HCT116 (cell line): ENCODE measurements at regions not wholly inside any gene's neighbourhood (a gene's known extent, or its start where the extent isn't known, plus 50 kb on each side); places are given as distances from the start of the nearest gene placed in this dataset.

ENCODE experiments used
- CEBPB ChIP-seq: IDR thresholded peaks from 2 replicates; pipeline ENCODE4 v1.6.1; 2012; ENCODE audit warnings: low read depth
- EZH2 ChIP-seq: fragments of 200-600 bp; sonication (generic); IDR thresholded peaks from 2 replicates; pipeline ENCODE4 v1.6.1; 2017; ENCODE audit warnings: antibody characterized with exemption, mixed run types
- POLR2A ChIP-seq: IDR thresholded peaks from 2 replicates; pipeline ENCODE4 v1.7.0; 2011; ENCODE audit warnings: borderline replicate concordance; ENCODE audit not compliant: insufficient read depth, insufficient read length; ENCODE audit errors: extremely low read depth
- POLR2AphosphoS5 ChIP-seq: IDR thresholded peaks from 2 replicates; pipeline ENCODE4 v1.6.1; 2011; ENCODE audit warnings: mild to moderate bottlenecking, low read depth, low read length, moderate library complexity
- SP1 ChIP-seq: IDR thresholded peaks from 2 replicates; pipeline ENCODE4 v1.6.1; 2012; ENCODE audit warnings: low read depth
- YY1 ChIP-seq: IDR thresholded peaks from 2 replicates; pipeline ENCODE4 v1.6.1; 2011; ENCODE audit warnings: low read length, low read depth, moderate library complexity, mild to moderate bottlenecking; ENCODE audit not compliant: insufficient replicate concordance; ENCODE audit errors: extremely low read depth
- TF ChIP-seq, protein P1 (sequence below), 3 experiments: fragments of 200-600 bp in 1 of 3; sonication (generic) in 1 of 3; IDR thresholded peaks in 2 of 3; conservative IDR thresholded peaks in 1 of 3; 2 replicates each; pipeline ENCODE4 v1.5.1; 2012 to 2017; ENCODE audit warnings: low read depth in 2 of 3, low read length in 2 of 3, antibody characterized with exemption in 1 of 3, borderline replicate concordance in 1 of 3, control low read depth in 1 of 3, mild to moderate bottlenecking in 1 of 3, mixed read lengths in 1 of 3, mixed run types in 1 of 3, moderate library complexity in 1 of 3; ENCODE audit not compliant: insufficient read depth in 1 of 3
- TF ChIP-seq, protein P2 (sequence below): IDR thresholded peaks from 2 replicates; pipeline ENCODE4 v1.6.1; 2012; ENCODE audit warnings: low read depth
- TF ChIP-seq, protein P3 (sequence below): IDR thresholded peaks from 2 replicates; pipeline ENCODE4 v1.6.1; 2011; ENCODE audit warnings: mild to moderate bottlenecking, low read length, moderate library complexity; ENCODE audit not compliant: insufficient replicate concordance; ENCODE audit errors: extremely low read depth

DNA sequence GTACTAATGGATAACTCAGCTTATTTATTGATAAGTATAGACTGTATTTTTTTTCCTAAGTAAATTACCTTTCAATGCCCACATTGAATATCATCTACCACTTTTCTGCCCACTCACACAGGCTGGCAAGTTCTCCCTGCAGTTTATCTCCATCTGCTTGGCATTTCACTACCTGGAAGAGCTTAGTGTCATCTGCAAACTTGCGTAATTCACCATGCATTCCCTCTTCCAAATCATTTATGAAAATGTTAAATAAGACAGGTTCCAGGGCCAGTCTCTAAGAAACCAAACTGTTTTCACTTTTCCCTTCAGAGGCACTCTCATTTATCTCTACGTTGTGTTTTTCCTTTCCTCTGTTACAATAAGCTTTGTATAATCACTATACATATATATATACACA is 1076.6 kb downstream of the IGSF11 start:
- TF ChIP-seq, protein P1, sequence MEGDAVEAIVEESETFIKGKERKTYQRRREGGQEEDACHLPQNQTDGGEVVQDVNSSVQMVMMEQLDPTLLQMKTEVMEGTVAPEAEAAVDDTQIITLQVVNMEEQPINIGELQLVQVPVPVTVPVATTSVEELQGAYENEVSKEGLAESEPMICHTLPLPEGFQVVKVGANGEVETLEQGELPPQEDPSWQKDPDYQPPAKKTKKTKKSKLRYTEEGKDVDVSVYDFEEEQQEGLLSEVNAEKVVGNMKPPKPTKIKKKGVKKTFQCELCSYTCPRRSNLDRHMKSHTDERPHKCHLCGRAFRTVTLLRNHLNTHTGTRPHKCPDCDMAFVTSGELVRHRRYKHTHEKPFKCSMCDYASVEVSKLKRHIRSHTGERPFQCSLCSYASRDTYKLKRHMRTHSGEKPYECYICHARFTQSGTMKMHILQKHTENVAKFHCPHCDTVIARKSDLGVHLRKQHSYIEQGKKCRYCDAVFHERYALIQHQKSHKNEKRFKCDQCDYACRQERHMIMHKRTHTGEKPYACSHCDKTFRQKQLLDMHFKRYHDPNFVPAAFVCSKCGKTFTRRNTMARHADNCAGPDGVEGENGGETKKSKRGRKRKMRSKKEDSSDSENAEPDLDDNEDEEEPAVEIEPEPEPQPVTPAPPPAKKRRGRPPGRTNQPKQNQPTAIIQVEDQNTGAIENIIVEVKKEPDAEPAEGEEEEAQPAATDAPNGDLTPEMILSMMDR (IDR thresholded peaks at IDR 0.05 in 2 of 3, conservative IDR thresholded peaks at IDR 0.05 in 1 of 3; ENCODE audit: borderline replicate concordance in 1 of 3, insufficient read depth in 1 of 3, low read depth in 2 of 3, low read length in 2 of 3) = no peak
- TF ChIP-seq POLR2A = no peak
- no peak for TF ChIP-seq POLR2AphosphoS5
- TF ChIP-seq CEBPB = no peak
- no peak for TF ChIP-seq EZH2
- TF ChIP-seq, protein P2, sequence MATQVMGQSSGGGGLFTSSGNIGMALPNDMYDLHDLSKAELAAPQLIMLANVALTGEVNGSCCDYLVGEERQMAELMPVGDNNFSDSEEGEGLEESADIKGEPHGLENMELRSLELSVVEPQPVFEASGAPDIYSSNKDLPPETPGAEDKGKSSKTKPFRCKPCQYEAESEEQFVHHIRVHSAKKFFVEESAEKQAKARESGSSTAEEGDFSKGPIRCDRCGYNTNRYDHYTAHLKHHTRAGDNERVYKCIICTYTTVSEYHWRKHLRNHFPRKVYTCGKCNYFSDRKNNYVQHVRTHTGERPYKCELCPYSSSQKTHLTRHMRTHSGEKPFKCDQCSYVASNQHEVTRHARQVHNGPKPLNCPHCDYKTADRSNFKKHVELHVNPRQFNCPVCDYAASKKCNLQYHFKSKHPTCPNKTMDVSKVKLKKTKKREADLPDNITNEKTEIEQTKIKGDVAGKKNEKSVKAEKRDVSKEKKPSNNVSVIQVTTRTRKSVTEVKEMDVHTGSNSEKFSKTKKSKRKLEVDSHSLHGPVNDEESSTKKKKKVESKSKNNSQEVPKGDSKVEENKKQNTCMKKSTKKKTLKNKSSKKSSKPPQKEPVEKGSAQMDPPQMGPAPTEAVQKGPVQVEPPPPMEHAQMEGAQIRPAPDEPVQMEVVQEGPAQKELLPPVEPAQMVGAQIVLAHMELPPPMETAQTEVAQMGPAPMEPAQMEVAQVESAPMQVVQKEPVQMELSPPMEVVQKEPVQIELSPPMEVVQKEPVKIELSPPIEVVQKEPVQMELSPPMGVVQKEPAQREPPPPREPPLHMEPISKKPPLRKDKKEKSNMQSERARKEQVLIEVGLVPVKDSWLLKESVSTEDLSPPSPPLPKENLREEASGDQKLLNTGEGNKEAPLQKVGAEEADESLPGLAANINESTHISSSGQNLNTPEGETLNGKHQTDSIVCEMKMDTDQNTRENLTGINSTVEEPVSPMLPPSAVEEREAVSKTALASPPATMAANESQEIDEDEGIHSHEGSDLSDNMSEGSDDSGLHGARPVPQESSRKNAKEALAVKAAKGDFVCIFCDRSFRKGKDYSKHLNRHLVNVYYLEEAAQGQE = no peak
- no peak for TF ChIP-seq YY1
- no peak for TF ChIP-seq SP1
- TF ChIP-seq, protein P3, sequence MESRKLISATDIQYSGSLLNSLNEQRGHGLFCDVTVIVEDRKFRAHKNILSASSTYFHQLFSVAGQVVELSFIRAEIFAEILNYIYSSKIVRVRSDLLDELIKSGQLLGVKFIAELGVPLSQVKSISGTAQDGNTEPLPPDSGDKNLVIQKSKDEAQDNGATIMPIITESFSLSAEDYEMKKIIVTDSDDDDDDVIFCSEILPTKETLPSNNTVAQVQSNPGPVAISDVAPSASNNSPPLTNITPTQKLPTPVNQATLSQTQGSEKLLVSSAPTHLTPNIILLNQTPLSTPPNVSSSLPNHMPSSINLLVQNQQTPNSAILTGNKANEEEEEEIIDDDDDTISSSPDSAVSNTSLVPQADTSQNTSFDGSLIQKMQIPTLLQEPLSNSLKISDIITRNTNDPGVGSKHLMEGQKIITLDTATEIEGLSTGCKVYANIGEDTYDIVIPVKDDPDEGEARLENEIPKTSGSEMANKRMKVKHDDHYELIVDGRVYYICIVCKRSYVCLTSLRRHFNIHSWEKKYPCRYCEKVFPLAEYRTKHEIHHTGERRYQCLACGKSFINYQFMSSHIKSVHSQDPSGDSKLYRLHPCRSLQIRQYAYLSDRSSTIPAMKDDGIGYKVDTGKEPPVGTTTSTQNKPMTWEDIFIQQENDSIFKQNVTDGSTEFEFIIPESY = no peak
